Esophagus squamous epithelium (tissue), 4 donors: ENCODE measurements at regions not wholly inside any gene's neighbourhood (a gene's known extent, or its start where the extent isn't known, plus 50 kb on each side); places are given as distances from the start of the nearest gene placed in this dataset.

Experiments used
- CTCF ChIP-seq, 6 experiments: fragments of 450-650 bp in 4 of 6; fragments of 200-600 bp in 2 of 6; sonication (generic) in 2 of 6; IDR thresholded peaks; one replicate each; pipeline ENCODE4 v1.5.1; 2016 to 2019; ENCODE audit warnings: antibody characterized with exemption in 6 of 6, mild to moderate bottlenecking in 4 of 6, moderate library complexity in 4 of 6
- POLR2A ChIP-seq, 4 donors: fragments of 450-650 bp; IDR thresholded peaks; one replicate each; pipeline ENCODE4 v1.6.1; 2017; ENCODE audit warnings: antibody characterized with exemption in 4 of 4, mild to moderate bottlenecking in 4 of 4, moderate library complexity in 3 of 4

GRCh38 chr20:8073024-8073832 is 53.7 kb upstream of the TMX4 start:
- no peak for TF ChIP-seq CTCF (IDR thresholded peaks at IDR 0.05)
- TF ChIP-seq POLR2A (IDR thresholded peaks at IDR 0.05) = no peak
